PFSK-1 (cell line): ENCODE measurements at regions not wholly inside any gene's neighbourhood (a gene's known extent, or its start where the extent isn't known, plus 50 kb on each side); places are given as distances from the start of the nearest gene placed in this dataset.

ENCODE experiments used
- FOXP2 ChIP-seq: optimal IDR thresholded peaks from 2 replicates; pipeline ENCODE3; 2011; ENCODE audit warnings: borderline replicate concordance, control low read depth, inconsistent platforms; ENCODE audit not compliant: insufficient read depth; ENCODE audit errors: extremely low read length, extremely low read depth
- POLR2AphosphoS5 ChIP-seq: IDR thresholded peaks from 2 replicates; pipeline ENCODE4 v1.6.1; 2012; ENCODE audit warnings: low read depth, mild to moderate bottlenecking, control low read depth, low read length, moderate library complexity
- SIN3A ChIP-seq: IDR thresholded peaks from 2 replicates; pipeline ENCODE4 v1.6.1; 2012; ENCODE audit warnings: mild to moderate bottlenecking, low read length, moderate library complexity, borderline replicate concordance; ENCODE audit not compliant: insufficient read depth
- TAF1 ChIP-seq: IDR thresholded peaks from 2 replicates; pipeline ENCODE4 v1.6.1; 2012; ENCODE audit warnings: low read length, control low read depth, borderline replicate concordance; ENCODE audit not compliant: insufficient read depth
- TF ChIP-seq, protein P1 (sequence below), 2 experiments: IDR thresholded peaks; 2 replicates each; pipeline versions ENCODE4 v1.6.1 to v1.8.0; 2011 to 2012; ENCODE audit warnings: low read depth in 2 of 2, low read length in 2 of 2, control low read depth in 1 of 2, inconsistent platforms in 1 of 2, mild to moderate bottlenecking in 1 of 2, moderate library complexity in 1 of 2; ENCODE audit not compliant: insufficient read depth in 1 of 2

DNA sequence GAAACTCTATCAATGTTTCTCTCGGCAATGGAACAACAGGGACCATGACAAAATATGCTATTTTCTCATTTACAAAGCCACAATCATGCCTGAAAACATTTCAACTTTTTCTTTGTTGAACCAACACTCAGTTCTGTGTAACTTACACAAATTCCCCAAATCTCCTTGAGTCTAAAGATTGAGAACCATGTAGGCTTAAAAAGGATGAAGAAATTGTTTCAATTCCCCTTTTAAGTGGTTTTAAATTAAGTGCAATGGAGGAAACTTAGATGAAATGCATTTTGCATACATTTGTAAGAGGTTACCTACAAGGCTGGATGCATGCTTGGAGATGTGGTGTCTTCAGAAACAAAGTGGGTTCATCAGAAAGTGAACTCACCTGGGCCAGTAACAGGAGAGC is 566.4 kb upstream of the CDH11 start:
- no peak for TF ChIP-seq SIN3A
- TF ChIP-seq FOXP2: no peak
- no peak for TF ChIP-seq POLR2AphosphoS5
- TF ChIP-seq, protein P1, sequence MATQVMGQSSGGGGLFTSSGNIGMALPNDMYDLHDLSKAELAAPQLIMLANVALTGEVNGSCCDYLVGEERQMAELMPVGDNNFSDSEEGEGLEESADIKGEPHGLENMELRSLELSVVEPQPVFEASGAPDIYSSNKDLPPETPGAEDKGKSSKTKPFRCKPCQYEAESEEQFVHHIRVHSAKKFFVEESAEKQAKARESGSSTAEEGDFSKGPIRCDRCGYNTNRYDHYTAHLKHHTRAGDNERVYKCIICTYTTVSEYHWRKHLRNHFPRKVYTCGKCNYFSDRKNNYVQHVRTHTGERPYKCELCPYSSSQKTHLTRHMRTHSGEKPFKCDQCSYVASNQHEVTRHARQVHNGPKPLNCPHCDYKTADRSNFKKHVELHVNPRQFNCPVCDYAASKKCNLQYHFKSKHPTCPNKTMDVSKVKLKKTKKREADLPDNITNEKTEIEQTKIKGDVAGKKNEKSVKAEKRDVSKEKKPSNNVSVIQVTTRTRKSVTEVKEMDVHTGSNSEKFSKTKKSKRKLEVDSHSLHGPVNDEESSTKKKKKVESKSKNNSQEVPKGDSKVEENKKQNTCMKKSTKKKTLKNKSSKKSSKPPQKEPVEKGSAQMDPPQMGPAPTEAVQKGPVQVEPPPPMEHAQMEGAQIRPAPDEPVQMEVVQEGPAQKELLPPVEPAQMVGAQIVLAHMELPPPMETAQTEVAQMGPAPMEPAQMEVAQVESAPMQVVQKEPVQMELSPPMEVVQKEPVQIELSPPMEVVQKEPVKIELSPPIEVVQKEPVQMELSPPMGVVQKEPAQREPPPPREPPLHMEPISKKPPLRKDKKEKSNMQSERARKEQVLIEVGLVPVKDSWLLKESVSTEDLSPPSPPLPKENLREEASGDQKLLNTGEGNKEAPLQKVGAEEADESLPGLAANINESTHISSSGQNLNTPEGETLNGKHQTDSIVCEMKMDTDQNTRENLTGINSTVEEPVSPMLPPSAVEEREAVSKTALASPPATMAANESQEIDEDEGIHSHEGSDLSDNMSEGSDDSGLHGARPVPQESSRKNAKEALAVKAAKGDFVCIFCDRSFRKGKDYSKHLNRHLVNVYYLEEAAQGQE (IDR thresholded peaks at IDR 0.05; ENCODE audit: insufficient read depth in 1 of 2, low read depth in 2 of 2, low read length in 2 of 2): no peak
- no peak for TF ChIP-seq TAF1

DNA sequence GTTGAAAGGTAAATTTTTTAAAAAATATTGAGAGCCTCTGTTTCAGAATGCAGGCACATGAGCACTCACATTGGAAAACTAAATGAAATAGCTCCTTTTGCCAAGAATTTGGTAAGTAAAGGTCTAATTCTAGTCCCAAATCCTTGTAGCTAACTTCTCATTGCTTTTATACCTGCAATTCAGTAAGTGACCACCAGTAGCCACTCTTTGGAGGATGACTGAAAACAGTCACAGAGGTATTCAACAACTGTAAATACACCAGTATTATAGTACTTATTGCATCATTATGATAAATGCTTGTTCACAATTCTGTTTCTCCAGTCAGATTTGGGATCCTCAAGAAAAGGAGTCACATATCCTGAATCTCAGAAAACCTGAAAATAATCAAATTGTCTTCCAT is 562.4 kb upstream of the CDH11 start:
- no peak for TF ChIP-seq POLR2AphosphoS5
- no peak for TF ChIP-seq FOXP2
- TF ChIP-seq, protein P1 (IDR thresholded peaks at IDR 0.05; ENCODE audit: insufficient read depth in 1 of 2, low read depth in 2 of 2, low read length in 2 of 2): no peak
- no peak for TF ChIP-seq SIN3A
- TF ChIP-seq TAF1: no peak

DNA sequence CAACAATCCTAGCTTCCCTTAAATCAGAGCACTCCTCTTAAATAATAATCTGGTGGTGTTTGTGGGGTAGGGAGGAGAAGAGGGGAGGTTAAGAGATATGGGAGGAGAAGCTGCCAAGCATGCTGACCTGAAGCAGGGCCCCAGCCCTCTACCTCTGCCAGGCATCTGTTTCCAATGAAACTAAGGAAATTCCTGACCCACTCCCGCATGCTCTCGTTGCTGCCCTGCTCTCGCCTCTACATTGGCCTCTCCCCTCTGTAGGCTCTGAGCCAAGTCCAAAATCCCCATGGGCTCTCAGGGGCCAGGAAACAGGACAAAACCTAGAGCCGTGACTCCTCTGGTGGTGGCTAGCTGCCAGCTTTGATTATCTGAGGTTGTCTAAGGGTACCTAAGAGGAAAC is 559.5 kb upstream of the CDH11 start:
- TF ChIP-seq, protein P1 (IDR thresholded peaks at IDR 0.05; ENCODE audit: insufficient read depth in 1 of 2, low read depth in 2 of 2, low read length in 2 of 2): no peak
- no peak for TF ChIP-seq POLR2AphosphoS5
- no peak for TF ChIP-seq TAF1
- no peak for TF ChIP-seq SIN3A

DNA sequence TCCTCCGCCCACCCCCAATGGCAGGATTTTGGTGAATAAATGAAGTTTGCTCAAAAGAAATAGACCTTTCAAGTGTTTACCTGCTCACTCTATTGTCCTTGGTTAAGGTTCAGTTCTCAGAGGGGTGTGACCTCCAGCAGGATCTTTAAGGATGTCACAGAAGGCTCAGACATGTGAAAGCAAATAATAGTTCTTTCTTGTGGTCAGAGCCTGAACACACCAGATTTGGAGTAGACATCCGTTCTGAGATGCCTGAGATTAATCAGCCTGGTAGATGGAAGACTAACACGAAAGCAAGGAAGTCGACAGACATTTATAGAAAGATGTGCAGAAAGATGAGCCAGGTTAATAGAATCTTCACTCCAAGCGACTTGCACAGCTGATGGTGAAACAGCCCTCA is 557.9 kb upstream of the CDH11 start:
- TF ChIP-seq TAF1 (no peak), FOXP2 (no peak), POLR2AphosphoS5 (no peak), SIN3A (no peak)
- TF ChIP-seq, protein P1 (IDR thresholded peaks at IDR 0.05; ENCODE audit: insufficient read depth in 1 of 2, low read depth in 2 of 2, low read length in 2 of 2): no peak

DNA sequence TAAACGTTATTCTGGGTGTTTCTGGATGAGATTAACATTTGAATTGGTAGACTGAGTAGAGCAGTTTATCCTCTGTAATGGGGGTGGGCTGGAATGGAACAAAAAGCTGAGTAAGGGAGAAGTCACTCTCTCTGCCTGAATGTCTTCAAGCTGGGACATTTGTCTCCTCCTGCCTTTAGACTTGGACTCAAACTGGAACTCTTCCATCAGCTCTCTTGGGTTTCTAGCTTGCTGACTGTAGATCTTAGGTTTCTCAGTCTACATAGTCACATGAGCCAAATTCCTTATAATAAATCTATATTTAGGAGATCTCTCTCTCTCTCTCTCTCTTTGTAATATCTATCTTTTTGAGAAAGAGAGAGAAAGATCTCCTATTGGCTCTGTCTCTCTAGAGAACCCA is 553.3 kb upstream of the CDH11 start:
- no peak for TF ChIP-seq TAF1
- TF ChIP-seq, protein P1 (IDR thresholded peaks at IDR 0.05; ENCODE audit: insufficient read depth in 1 of 2, low read depth in 2 of 2, low read length in 2 of 2): no peak
- TF ChIP-seq SIN3A: no peak
- no peak for TF ChIP-seq POLR2AphosphoS5
- no peak for TF ChIP-seq FOXP2
